ENCODE measurements at regions not wholly inside any gene's neighbourhood (a gene's known extent, or its start where the extent isn't known, plus 50 kb on each side); places are given as distances from the start of the nearest gene placed in this dataset.

- Histone ChIP-seq H3K9me3 (no peaks in the 10 kb centered on the region), H3K27me3 (no peaks in the 10 kb centered on the region), H3K27ac (no peak overlapping the region), H3K4me1 (peaks cover 0 to 20% (median 4%) of the 10 kb centered on the region in 4 donors), H3K36me3 (no peaks in the 10 kb centered on the region), H3K4me3 (no peak overlapping the region)
- DNase-seq = no peak
- no peak for TF ChIP-seq CTCF (IDR thresholded peaks at IDR 0.05)
- intact Hi-C loops (cut with DNase I; ENCODE audit: low total_unique reads) = no loop called here
Observed at GRCh38 chr6:26213334-26214075, 126.3 kb downstream of the HFE start.

- H3K9me3 ChIP-seq = no peaks in the 10 kb centered on the region
- no peak for TF ChIP-seq CTCF (IDR thresholded peaks at IDR 0.05)
- peak overlapping the region; percentile 58 to 68 for H3K4me3 ChIP-seq
- no peaks in the 10 kb centered on the region for H3K27me3 ChIP-seq
- no peak for DNase-seq
- H3K36me3 ChIP-seq = no peaks in the 10 kb centered on the region
- H3K4me1 ChIP-seq = peaks cover 0 to 20% (median 4%) of the 10 kb centered on the region in 4 donors
- intact Hi-C loops (cut with DNase I; ENCODE audit: low total_unique reads) = no loop called here
- H3K27ac ChIP-seq = peak overlapping the region; percentile 87 to 91
Observed at GRCh38 chr6:26214803-26215584, 127.8 kb downstream of the HFE start.

GRCh38 chr6:26215585-26216358, 128.5 kb downstream of the HFE start:
- Histone ChIP-seq H3K27me3 (no peaks in the 10 kb centered on the region), H3K27ac (peak overlapping the region; percentile 87 to 91), H3K9me3 (no peaks in the 10 kb centered on the region), H3K4me3 (peak overlapping the region; percentile 58 to 68), H3K4me1 (peaks cover 0 to 20% (median 4%) of the 10 kb centered on the region in 4 donors), H3K36me3 (no peaks in the 10 kb centered on the region)
- intact Hi-C loops (cut with DNase I; ENCODE audit: low total_unique reads) = no loop called here
- no peak for DNase-seq
- no peak for TF ChIP-seq CTCF (IDR thresholded peaks at IDR 0.05)

DNA sequence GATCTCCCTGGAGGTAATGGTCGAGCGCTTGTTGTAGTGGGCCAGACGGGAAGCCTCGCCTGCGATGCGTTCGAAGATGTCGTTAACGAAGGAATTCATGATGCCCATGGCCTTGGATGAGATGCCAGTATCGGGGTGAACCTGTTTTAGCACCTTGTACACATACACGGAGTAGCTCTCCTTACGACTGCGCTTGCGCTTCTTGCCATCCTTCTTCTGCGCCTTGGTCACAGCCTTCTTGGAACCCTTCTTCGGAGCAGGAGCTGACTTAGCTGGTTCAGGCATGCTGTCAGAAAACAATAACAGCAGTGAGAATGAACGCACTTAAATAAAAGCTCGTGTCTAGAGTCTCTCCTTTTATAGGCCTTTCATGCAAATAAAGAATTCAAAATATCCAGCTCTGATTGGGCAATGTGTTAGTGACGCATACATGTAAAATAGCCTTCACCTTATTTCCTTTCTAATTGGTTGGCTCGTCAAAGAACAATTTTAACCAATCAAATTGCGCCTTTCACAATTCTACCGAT, 129.2 kb downstream of the HFE start:
- no peaks in the 10 kb centered on the region for H3K27me3 ChIP-seq
- intact Hi-C loops (cut with DNase I; ENCODE audit: low total_unique reads) = no loop called here

More for the DNA sequence above, 129.2 kb downstream of the HFE start:
- no peaks in the 10 kb centered on the region for H3K36me3 ChIP-seq
- peak in 1 of 2 donors; percentile 84 for DNase-seq
- no peaks in the 10 kb centered on the region for H3K9me3 ChIP-seq
- peak overlapping the region; percentile 58 to 68 for H3K4me3 ChIP-seq
- no peak for TF ChIP-seq CTCF (IDR thresholded peaks at IDR 0.05)
- H3K4me1 ChIP-seq = peaks cover 0 to 20% (median 4%) of the 10 kb centered on the region in 4 donors
- peak overlapping the region; percentile 87 to 91 for H3K27ac ChIP-seq

Measured in tibial artery (tissue), 4 donors.